A549 (cell line): ENCODE measurements at regions not wholly inside any gene's neighbourhood (a gene's known extent, or its start where the extent isn't known, plus 50 kb on each side); places are given as distances from the start of the nearest gene placed in this dataset.

Experiments
- ATAC-seq, 2 experiments: fragments of 200-7000 bp in 1 of 2; fragments of >200 bp in 1 of 2; cut with Nextera tagmentation in 1 of 2; cut with Tn5 transposase in 1 of 2; 3 replicates each; pipeline versions ENCODE4 v1.8.0 to v1.9.1; 2018 to 2020; ENCODE audit warnings: mild to moderate bottlenecking in 1 of 2, moderate library complexity in 1 of 2
- CTCF ChIA-PET: fragments of 300-600 bp; sonication (Branson Sonifier 250); formaldehyde crosslinking; extraction: SDS; loops from one replicate; lab custom pipeline; 2021; ENCODE audit warnings: antibody characterized with exemption, inconsistent platforms; lab: Yijun Ruan, JAX
- POLR2A ChIA-PET: fragments of 350-600 bp; formaldehyde crosslinking; extraction: SDS; loops from one replicate; lab custom pipeline; 2021; ENCODE audit warnings: antibody characterized with exemption, inconsistent platforms; lab: Yijun Ruan, JAX
- DNase-seq, 2 experiments: peaks; one replicate each; pipeline versions ENCODE4 v3.0.0 to v3.0.0-alpha.2; 2011 to 2016; ENCODE audit warnings: low read depth in 1 of 2, low spot score in 1 of 2
- FAIRE-seq: peaks from 2 replicates; lab custom pipeline; 2011; peaks lifted over from hg19 to GRCh38; lab: Jason Lieb, UNC
- H3K27ac ChIP-seq, 2 experiments: fragments of >200 bp; sonication (Bioruptor Twin); formaldehyde crosslinking; 3 replicates each; pipeline ENCODE4 v1.5.1; 2016 to 2017
- H3K4me1 ChIP-seq: fragments of >200 bp; sonication (Bioruptor Twin); formaldehyde crosslinking; 3 replicates; pipeline ENCODE4 v1.6.1; 2016
- H3K4me2 ChIP-seq: fragments of >200 bp; sonication (Bioruptor Twin); formaldehyde crosslinking; 3 replicates; pipeline ENCODE4 v1.6.1; 2016
- H3K4me3 ChIP-seq: fragments of >200 bp; sonication (Bioruptor Twin); formaldehyde crosslinking; 3 replicates; pipeline ENCODE4 v1.5.1; 2016
- H3K9me3 ChIP-seq: fragments of >200 bp; sonication (Bioruptor Twin); formaldehyde crosslinking; 3 replicates; pipeline ENCODE4 v1.6.1; 2016
- BHLHE40 ChIP-seq: IDR thresholded peaks from 2 replicates; pipeline ENCODE4 v1.6.1; 2012; ENCODE audit warnings: low read depth, low read length, inconsistent platforms
- CEBPB ChIP-seq, 2 experiments: fragments of >200 bp in 1 of 2; sonication (Bioruptor Twin) in 1 of 2; formaldehyde crosslinking in 1 of 2; IDR thresholded peaks; 2 replicates each; pipeline ENCODE4 v1.6.1; 2012 to 2016
- CHD4 ChIP-seq: fragments of 200-600 bp; sonication (generic); IDR thresholded peaks from 2 replicates; pipeline ENCODE4 v1.6.1; 2016; ENCODE audit warnings: antibody characterized with exemption, mild to moderate bottlenecking, borderline replicate concordance
- EP300 ChIP-seq, 2 experiments: fragments of >200 bp; sonication (Bioruptor Twin); formaldehyde crosslinking; IDR thresholded peaks; 2 replicates in 1 of 2; 3 replicates in 1 of 2; pipeline ENCODE4 v1.6.1; 2016 to 2017
- FOSB ChIP-seq: fragments of 250-450 bp; sonication (Bioruptor Pico); IDR thresholded peaks from 2 replicates; pipeline ENCODE4 v1.5.0; 2020; ENCODE audit warnings: mild to moderate bottlenecking, moderate library complexity
- FOXS1 ChIP-seq: fragments of 250-450 bp; sonication (Bioruptor Pico); IDR thresholded peaks from 2 replicates; pipeline ENCODE4 v1.5.0; 2020; ENCODE audit warnings: mild to moderate bottlenecking, moderate library complexity
- HDAC2 ChIP-seq: fragments of 200-600 bp; sonication (generic); IDR thresholded peaks from 2 replicates; pipeline ENCODE4 v1.6.1; 2016
- HEYL ChIP-seq: fragments of 250-450 bp; sonication (Bioruptor Pico); IDR thresholded peaks from 2 replicates; pipeline ENCODE4 v1.8.0; 2021; ENCODE audit warnings: mild to moderate bottlenecking, moderate library complexity
- RAD21 ChIP-seq, 2 experiments: fragments of >200 bp in 1 of 2; sonication (Bioruptor Twin) in 1 of 2; formaldehyde crosslinking in 1 of 2; IDR thresholded peaks in 1 of 2; conservative IDR thresholded peaks in 1 of 2; 2 replicates in 1 of 2; 3 replicates in 1 of 2; pipeline ENCODE4 v1.6.1; 2012 to 2018; ENCODE audit warnings: inconsistent platforms in 1 of 2
- RARB ChIP-seq: fragments of 250-450 bp; sonication (Bioruptor Pico); IDR thresholded peaks from 2 replicates; pipeline ENCODE4 v1.8.0; 2021; ENCODE audit warnings: mild to moderate bottlenecking, moderate library complexity
- RNF2 ChIP-seq: fragments of 200-600 bp; sonication (generic); IDR thresholded peaks from 2 replicates; pipeline ENCODE4 v1.6.1; 2016; ENCODE audit warnings: low read depth, mild to moderate bottlenecking, antibody characterized with exemption, moderate library complexity, borderline replicate concordance
- SMC3 ChIP-seq: fragments of >200 bp; sonication (Bioruptor Twin); formaldehyde crosslinking; IDR thresholded peaks from 3 replicates; pipeline ENCODE4 v1.6.1; 2018; ENCODE audit warnings: inconsistent platforms
- TP53 ChIP-seq: fragments of 250-450 bp; sonication (Bioruptor Pico); IDR thresholded peaks from 2 replicates; pipeline ENCODE4 v1.5.0; 2021; ENCODE audit warnings: mild to moderate bottlenecking, moderate library complexity
- WGBS: methylation state at CpG from one replicate; pipeline ENCODE4 v1.1.6; 2017; ENCODE audit errors: missing lambda C conversion rate; 5-methylcytosine and 5-hydroxymethylcytosine counted together
- TF ChIP-seq, protein P1 (sequence below): fragments of 450-650 bp; IDR thresholded peaks from 2 replicates; pipeline ENCODE4 v1.6.1; 2014; ENCODE audit warnings: antibody characterized with exemption
- TF ChIP-seq, protein P2 (sequence below): IDR thresholded peaks from 2 replicates; pipeline ENCODE4 v1.6.1; 2012
- TF ChIP-seq, protein P3 (sequence below): fragments of 200-600 bp; sonication (generic); IDR thresholded peaks from 2 replicates; pipeline ENCODE4 v1.6.1; 2016; ENCODE audit warnings: antibody characterized with exemption, mild to moderate bottlenecking, moderate library complexity
- TF ChIP-seq, protein P4 (sequence below): fragments of >200 bp; sonication (Bioruptor Twin); formaldehyde crosslinking; IDR thresholded peaks from 3 replicates; pipeline ENCODE4 v1.6.1; 2016
- TF ChIP-seq, protein P5 (sequence below): fragments of >200 bp; sonication (Bioruptor Twin); formaldehyde crosslinking; IDR thresholded peaks from 3 replicates; pipeline ENCODE4 v1.5.1; 2016
- TF ChIP-seq, protein P6 (sequence below): fragments of 250-450 bp; sonication (Bioruptor Pico); IDR thresholded peaks from 2 replicates; pipeline ENCODE4 v1.5.0; 2021; ENCODE audit warnings: mild to moderate bottlenecking, moderate library complexity, borderline replicate concordance
- TF ChIP-seq, protein P7 (sequence below): fragments of 150-350 bp; IDR thresholded peaks from 2 replicates; pipeline ENCODE4 v1.6.1; 2014; ENCODE audit warnings: low read depth, mild to moderate bottlenecking, low read length

DNA sequence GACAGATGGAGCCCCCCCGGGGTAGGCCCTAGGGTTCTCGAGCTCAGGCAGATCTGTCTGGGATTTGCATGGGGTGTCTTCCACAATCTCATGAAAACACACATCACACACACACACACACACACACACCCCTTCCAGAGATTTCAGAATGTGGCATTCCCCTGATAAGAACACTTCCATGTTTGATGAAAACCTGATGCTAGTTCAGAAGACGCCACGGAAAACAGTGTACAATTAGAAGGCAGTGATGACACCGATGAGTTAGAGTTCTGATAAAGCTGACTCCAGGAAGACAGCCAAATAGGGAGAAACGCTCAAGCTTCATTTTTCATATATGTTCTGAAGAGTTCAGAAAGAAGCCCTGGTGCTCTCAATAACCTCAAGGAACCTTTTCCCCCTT, 438.7 kb upstream of the JARID2 start (continued):
- TF ChIP-seq, protein P1, sequence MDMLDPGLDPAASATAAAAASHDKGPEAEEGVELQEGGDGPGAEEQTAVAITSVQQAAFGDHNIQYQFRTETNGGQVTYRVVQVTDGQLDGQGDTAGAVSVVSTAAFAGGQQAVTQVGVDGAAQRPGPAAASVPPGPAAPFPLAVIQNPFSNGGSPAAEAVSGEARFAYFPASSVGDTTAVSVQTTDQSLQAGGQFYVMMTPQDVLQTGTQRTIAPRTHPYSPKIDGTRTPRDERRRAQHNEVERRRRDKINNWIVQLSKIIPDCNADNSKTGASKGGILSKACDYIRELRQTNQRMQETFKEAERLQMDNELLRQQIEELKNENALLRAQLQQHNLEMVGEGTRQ: no peak
- TF ChIP-seq, protein P2, sequence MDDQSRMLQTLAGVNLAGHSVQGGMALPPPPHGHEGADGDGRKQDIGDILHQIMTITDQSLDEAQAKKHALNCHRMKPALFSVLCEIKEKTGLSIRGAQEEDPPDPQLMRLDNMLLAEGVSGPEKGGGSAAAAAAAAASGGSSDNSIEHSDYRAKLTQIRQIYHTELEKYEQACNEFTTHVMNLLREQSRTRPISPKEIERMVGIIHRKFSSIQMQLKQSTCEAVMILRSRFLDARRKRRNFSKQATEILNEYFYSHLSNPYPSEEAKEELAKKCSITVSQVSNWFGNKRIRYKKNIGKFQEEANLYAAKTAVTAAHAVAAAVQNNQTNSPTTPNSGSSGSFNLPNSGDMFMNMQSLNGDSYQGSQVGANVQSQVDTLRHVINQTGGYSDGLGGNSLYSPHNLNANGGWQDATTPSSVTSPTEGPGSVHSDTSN: no peak
- TF ChIP-seq, protein P3, sequence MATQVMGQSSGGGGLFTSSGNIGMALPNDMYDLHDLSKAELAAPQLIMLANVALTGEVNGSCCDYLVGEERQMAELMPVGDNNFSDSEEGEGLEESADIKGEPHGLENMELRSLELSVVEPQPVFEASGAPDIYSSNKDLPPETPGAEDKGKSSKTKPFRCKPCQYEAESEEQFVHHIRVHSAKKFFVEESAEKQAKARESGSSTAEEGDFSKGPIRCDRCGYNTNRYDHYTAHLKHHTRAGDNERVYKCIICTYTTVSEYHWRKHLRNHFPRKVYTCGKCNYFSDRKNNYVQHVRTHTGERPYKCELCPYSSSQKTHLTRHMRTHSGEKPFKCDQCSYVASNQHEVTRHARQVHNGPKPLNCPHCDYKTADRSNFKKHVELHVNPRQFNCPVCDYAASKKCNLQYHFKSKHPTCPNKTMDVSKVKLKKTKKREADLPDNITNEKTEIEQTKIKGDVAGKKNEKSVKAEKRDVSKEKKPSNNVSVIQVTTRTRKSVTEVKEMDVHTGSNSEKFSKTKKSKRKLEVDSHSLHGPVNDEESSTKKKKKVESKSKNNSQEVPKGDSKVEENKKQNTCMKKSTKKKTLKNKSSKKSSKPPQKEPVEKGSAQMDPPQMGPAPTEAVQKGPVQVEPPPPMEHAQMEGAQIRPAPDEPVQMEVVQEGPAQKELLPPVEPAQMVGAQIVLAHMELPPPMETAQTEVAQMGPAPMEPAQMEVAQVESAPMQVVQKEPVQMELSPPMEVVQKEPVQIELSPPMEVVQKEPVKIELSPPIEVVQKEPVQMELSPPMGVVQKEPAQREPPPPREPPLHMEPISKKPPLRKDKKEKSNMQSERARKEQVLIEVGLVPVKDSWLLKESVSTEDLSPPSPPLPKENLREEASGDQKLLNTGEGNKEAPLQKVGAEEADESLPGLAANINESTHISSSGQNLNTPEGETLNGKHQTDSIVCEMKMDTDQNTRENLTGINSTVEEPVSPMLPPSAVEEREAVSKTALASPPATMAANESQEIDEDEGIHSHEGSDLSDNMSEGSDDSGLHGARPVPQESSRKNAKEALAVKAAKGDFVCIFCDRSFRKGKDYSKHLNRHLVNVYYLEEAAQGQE: no peak
- TF ChIP-seq, all 56 proteins: peak for 0

DNA sequence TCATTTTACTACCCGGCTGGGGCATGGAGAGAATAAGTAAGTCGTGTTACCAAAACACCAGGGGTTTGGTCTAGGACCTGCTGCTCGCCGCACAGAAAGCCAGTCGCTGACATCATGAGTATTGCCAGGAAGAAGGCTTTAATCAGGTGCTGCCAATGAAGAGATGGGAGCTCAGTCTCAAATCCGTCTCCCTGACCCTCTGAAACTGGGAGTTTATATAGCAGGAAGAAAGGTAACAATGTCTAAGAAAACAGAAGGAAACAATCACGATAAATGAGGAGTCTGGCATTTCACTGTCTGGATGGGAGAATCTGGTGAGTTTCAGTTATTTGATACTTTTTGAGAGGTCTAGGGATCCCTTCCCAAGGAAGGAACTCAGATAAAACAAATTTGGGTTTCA, 437.9 kb upstream of the JARID2 start:
- H3K27ac ChIP-seq: no peak overlapping the region
- no peak for ATAC-seq
- WGBS: 70% methylated on average over 7 of the region's 7 CpGs
- no peaks in the 10 kb centered on the region for H3K9me3 ChIP-seq
- CTCF ChIA-PET: interaction anchor here (0.6 to 2.2 kb wide), 2 partner anchors 8 to 582 kb away, joined by 3 to 5 read pairs; no protein-coding TSS in a partner anchor
- no peak overlapping the region for H3K4me3 ChIP-seq
- no peak overlapping the region for H3K4me2 ChIP-seq
- H3K4me1 ChIP-seq: no peaks in the 10 kb centered on the region
- no peak for DNase-seq
- no peak for TF ChIP-seq CEBPB (IDR thresholded peaks at IDR 0.05)
- TF ChIP-seq, protein P1: no peak
- TF ChIP-seq CHD4: no peak
- no peak for TF ChIP-seq RAD21 (conservative IDR thresholded peaks at IDR 0.05 in 1 of 2, IDR thresholded peaks at IDR 0.05 in 1 of 2)
- no peak for TF ChIP-seq TP53
- TF ChIP-seq, protein P4, sequence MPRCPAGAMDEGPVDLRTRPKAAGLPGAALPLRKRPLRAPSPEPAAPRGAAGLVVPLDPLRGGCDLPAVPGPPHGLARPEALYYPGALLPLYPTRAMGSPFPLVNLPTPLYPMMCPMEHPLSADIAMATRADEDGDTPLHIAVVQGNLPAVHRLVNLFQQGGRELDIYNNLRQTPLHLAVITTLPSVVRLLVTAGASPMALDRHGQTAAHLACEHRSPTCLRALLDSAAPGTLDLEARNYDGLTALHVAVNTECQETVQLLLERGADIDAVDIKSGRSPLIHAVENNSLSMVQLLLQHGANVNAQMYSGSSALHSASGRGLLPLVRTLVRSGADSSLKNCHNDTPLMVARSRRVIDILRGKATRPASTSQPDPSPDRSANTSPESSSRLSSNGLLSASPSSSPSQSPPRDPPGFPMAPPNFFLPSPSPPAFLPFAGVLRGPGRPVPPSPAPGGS: no peak
- no peak for TF ChIP-seq BHLHE40
- no peak for TF ChIP-seq EP300 (IDR thresholded peaks at IDR 0.05)
- no peak for TF ChIP-seq SMC3
- TF ChIP-seq RNF2: no peak
- TF ChIP-seq, protein P5, sequence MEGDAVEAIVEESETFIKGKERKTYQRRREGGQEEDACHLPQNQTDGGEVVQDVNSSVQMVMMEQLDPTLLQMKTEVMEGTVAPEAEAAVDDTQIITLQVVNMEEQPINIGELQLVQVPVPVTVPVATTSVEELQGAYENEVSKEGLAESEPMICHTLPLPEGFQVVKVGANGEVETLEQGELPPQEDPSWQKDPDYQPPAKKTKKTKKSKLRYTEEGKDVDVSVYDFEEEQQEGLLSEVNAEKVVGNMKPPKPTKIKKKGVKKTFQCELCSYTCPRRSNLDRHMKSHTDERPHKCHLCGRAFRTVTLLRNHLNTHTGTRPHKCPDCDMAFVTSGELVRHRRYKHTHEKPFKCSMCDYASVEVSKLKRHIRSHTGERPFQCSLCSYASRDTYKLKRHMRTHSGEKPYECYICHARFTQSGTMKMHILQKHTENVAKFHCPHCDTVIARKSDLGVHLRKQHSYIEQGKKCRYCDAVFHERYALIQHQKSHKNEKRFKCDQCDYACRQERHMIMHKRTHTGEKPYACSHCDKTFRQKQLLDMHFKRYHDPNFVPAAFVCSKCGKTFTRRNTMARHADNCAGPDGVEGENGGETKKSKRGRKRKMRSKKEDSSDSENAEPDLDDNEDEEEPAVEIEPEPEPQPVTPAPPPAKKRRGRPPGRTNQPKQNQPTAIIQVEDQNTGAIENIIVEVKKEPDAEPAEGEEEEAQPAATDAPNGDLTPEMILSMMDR: no peak
- no peak for TF ChIP-seq HDAC2
- TF ChIP-seq, protein P6, sequence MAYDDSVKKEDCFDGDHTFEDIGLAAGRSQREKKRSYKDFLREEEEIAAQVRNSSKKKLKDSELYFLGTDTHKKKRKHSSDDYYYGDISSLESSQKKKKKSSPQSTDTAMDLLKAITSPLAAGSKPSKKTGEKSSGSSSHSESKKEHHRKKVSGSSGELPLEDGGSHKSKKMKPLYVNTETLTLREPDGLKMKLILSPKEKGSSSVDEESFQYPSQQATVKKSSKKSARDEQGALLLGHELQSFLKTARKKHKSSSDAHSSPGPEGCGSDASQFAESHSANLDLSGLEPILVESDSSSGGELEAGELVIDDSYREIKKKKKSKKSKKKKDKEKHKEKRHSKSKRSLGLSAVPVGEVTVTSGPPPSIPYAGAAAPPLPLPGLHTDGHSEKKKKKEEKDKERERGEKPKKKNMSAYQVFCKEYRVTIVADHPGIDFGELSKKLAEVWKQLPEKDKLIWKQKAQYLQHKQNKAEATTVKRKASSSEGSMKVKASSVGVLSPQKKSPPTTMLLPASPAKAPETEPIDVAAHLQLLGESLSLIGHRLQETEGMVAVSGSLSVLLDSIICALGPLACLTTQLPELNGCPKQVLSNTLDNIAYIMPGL (CRISPR knock-in tag): no peak
- TF ChIP-seq, protein P2: no peak
- TF ChIP-seq RARB (CRISPR knock-in tag): no peak
- no peak for TF ChIP-seq FOXS1 (CRISPR knock-in tag)
- TF ChIP-seq, protein P7, sequence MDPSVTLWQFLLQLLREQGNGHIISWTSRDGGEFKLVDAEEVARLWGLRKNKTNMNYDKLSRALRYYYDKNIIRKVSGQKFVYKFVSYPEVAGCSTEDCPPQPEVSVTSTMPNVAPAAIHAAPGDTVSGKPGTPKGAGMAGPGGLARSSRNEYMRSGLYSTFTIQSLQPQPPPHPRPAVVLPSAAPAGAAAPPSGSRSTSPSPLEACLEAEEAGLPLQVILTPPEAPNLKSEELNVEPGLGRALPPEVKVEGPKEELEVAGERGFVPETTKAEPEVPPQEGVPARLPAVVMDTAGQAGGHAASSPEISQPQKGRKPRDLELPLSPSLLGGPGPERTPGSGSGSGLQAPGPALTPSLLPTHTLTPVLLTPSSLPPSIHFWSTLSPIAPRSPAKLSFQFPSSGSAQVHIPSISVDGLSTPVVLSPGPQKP: no peak
- no peak for TF ChIP-seq FOSB (CRISPR knock-in tag)
- no peak for TF ChIP-seq HEYL (CRISPR knock-in tag)
- POLR2A ChIA-PET: no interaction called here
- no peak for FAIRE-seq
